ENCODE measurements at regions not wholly inside any gene's neighbourhood (a gene's known extent, or its start where the extent isn't known, plus 50 kb on each side); places are given as distances from the start of the nearest gene placed in this dataset.
A peak's percentile ranks its signal among the peaks of the same experiment; 100 is the strongest.

GRCh38 chr2:200159357-200159707 is 147.2 kb upstream of the SPATS2L start:
- H3K4me3 ChIP-seq (ENCODE audit: low read depth, low read length): no peak overlapping the region
- TF ChIP-seq CTCF (conservative IDR thresholded peaks at IDR 0.05; ENCODE audit: low read depth, low read length): no peak
- DNase-seq (ENCODE audit: low read depth): peak; percentile 38

GRCh38 chr2:200159829-200160781 is 146.4 kb upstream of the SPATS2L start:
- DNase-seq (ENCODE audit: low read depth): no peak
- H3K4me3 ChIP-seq (ENCODE audit: low read depth, low read length): no peak overlapping the region
- no peak for TF ChIP-seq CTCF (conservative IDR thresholded peaks at IDR 0.05; ENCODE audit: low read depth, low read length)

- no peak overlapping the region for H3K4me3 ChIP-seq (ENCODE audit: low read depth, low read length)
- no peak for DNase-seq (ENCODE audit: low read depth)
- TF ChIP-seq CTCF (conservative IDR thresholded peaks at IDR 0.05; ENCODE audit: low read depth, low read length): no peak
These were observed 145.0 kb upstream of the SPATS2L start for GRCh38 chr2:200161458-200161857.

- TF ChIP-seq CTCF (conservative IDR thresholded peaks at IDR 0.05; ENCODE audit: low read depth, low read length): no peak
- DNase-seq (ENCODE audit: low read depth): no peak
- H3K4me3 ChIP-seq (ENCODE audit: low read depth, low read length): no peak overlapping the region
These were observed 140.8 kb upstream of the SPATS2L start for GRCh38 chr2:200165687-200166086.

- TF ChIP-seq CTCF (conservative IDR thresholded peaks at IDR 0.05; ENCODE audit: low read depth, low read length): no peak
- no peak for DNase-seq (ENCODE audit: low read depth)
- H3K4me3 ChIP-seq (ENCODE audit: low read depth, low read length): no peak overlapping the region
These were observed 137.6 kb upstream of the SPATS2L start for GRCh38 chr2:200168641-200169555.

- no peak overlapping the region for H3K4me3 ChIP-seq (ENCODE audit: low read depth, low read length)
- TF ChIP-seq CTCF (conservative IDR thresholded peaks at IDR 0.05; ENCODE audit: low read depth, low read length): no peak
- DNase-seq (ENCODE audit: low read depth): no peak
These were observed 136.3 kb upstream of the SPATS2L start for GRCh38 chr2:200170221-200170620.
